ENCODE measurements at regions not wholly inside any gene's neighbourhood (a gene's known extent, or its start where the extent isn't known, plus 50 kb on each side); places are given as distances from the start of the nearest gene placed in this dataset.

- 1% methylated on average over 2 of the region's 2 CpGs for WGBS (ENCODE audit: low lambda C conversion rate)
- no peak overlapping the region for H3K4me2 ChIP-seq (ENCODE audit: low read depth, low read length)
- H3K79me2 ChIP-seq (ENCODE audit: insufficient read depth, low read length) = no peaks in the 10 kb centered on the region
- intact Hi-C loops (cut with micrococcal nuclease; ENCODE audit: unreplicated experiment) = no loop called here
- FAIRE-seq (no peak), DNase-seq (ENCODE audit: low spot score) (no peak), ATAC-seq (no peak)
- H3K4me3 ChIP-seq (replicated peaks in 1 of 3; ENCODE audit: insufficient read depth in 1 of 3, low read depth in 2 of 3, low read length in 3 of 3) = no peak overlapping the region
- H2AFZ ChIP-seq (ENCODE audit: low read length) = no peak overlapping the region
- in situ Hi-C loops (cut with HindIII; ENCODE audit: extremely low pct_ligation_motif_present, low pct_unique_long_range_greater_than_20kb) = no loop called here
- no peaks in the 10 kb centered on the region for H3K36me3 ChIP-seq (replicated peaks in 1 of 2; ENCODE audit: control insufficient read depth in 1 of 2, insufficient read depth in 2 of 2, low read length in 2 of 2)
- TF ChIP-seq ZNF10 (CRISPR knock-in tag; IDR thresholded peaks at IDR 0.05; ENCODE audit: borderline replicate concordance, low read depth) (no peak), STAG1 (CRISPR knock-in tag; IDR thresholded peaks at IDR 0.05) (no peak), RERE (CRISPR knock-in tag; IDR thresholded peaks at IDR 0.05; ENCODE audit: low read depth) (no peak)
- TF ChIP-seq, protein P1, sequence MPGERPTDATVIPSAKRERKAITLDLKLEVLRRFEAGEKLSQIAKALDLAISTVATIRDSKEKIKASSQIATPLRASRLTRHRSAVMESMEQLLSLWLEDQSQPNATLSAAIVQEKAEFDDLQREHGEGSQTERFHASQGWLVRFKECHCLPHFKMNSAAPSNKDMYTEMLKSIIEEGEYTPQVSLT (CRISPR knock-in tag; IDR thresholded peaks at IDR 0.05; ENCODE audit: borderline replicate concordance, low read depth) = no peak
- H3K9me3 ChIP-seq (ENCODE audit: low read length) = no peaks in the 10 kb centered on the region
- no peak overlapping the region for H3K27ac ChIP-seq (ENCODE audit: extremely low read length, insufficient read depth, low read length)
- no peaks in the 10 kb centered on the region for H3K4me1 ChIP-seq (ENCODE audit: insufficient read depth, low read length)
- no peaks in the 10 kb centered on the region for H3K27me3 ChIP-seq (ENCODE audit: control insufficient read depth in 1 of 2, insufficient read depth in 2 of 2, low read length in 2 of 2)
- no TSS peak for BruUV-seq (replicated peaks)
- no peaks in the 10 kb centered on the region for H4K20me1 ChIP-seq (ENCODE audit: insufficient read depth, low read length)
- POLR2A ChIA-PET = no interaction called here
- no peak overlapping the region for H3K9ac ChIP-seq (ENCODE audit: insufficient read depth, low read depth, low read length)
- CTCF ChIA-PET (ENCODE audit: low intra/inter-chr PET ratio, low total read pairs) = no interaction called here
Observed at GRCh38 chr13:72093262-72093661, 226.3 kb upstream of the DACH1 start.
